WTC11 (cell line): ENCODE measurements at regions not wholly inside any gene's neighbourhood (a gene's known extent, or its start where the extent isn't known, plus 50 kb on each side); places are given as distances from the start of the nearest gene placed in this dataset.

ENCODE experiments used
- CTCF ChIP-seq: fragments of 200-600 bp; IDR thresholded peaks from 2 replicates; pipeline ENCODE4 v1.8.0; 2022; ENCODE audit warnings: antibody characterized with exemption
- FOXK1 ChIP-seq: sonication (generic); formaldehyde crosslinking; IDR thresholded peaks from 2 replicates; pipeline ENCODE4 v1.8.0; 2022; ENCODE audit warnings: mild to moderate bottlenecking, moderate library complexity, missing genetic modification reagents
- ZNF232 ChIP-seq: sonication (generic); formaldehyde crosslinking; IDR thresholded peaks from 2 replicates; pipeline ENCODE4 v1.8.0; 2022; ENCODE audit warnings: mild to moderate bottlenecking, missing genetic modification reagents

- no peak for TF ChIP-seq FOXK1 (CRISPR knock-in tag)
- TF ChIP-seq ZNF232 (CRISPR knock-in tag) = no peak
- TF ChIP-seq CTCF = no peak
Measured at GRCh38 chr12:67922245-67922644, 67.0 kb upstream of the IFNG-AS1 start.
